Endodermal cell (in vitro differentiated cells): ENCODE measurements at regions not wholly inside any gene's neighbourhood (a gene's known extent, or its start where the extent isn't known, plus 50 kb on each side); places are given as distances from the start of the nearest gene placed in this dataset.

ENCODE experiments used
- DNase-seq: peaks from one replicate; pipeline ENCODE4 v3.0.0-alpha.2; 2017
- H3K27ac ChIP-seq: 2 replicates; pipeline ENCODE4 v1.5.1; 2013; ENCODE audit warnings: mild to moderate bottlenecking, low read depth, low read length, moderate library complexity
- H3K27me3 ChIP-seq: 2 replicates; pipeline ENCODE4 v1.6.1; 2013; ENCODE audit warnings: mild to moderate bottlenecking, low read length, moderate library complexity; ENCODE audit not compliant: insufficient read depth, control insufficient read depth, poor library complexity, severe bottlenecking
- H3K36me3 ChIP-seq: 2 replicates; pipeline ENCODE4 v1.7.0; 2013; ENCODE audit warnings: mild to moderate bottlenecking, low read length, moderate library complexity; ENCODE audit not compliant: control insufficient read depth, insufficient read depth
- H3K4me1 ChIP-seq: one replicate; pipeline ENCODE4 v1.7.0; 2013; ENCODE audit warnings: low read length; ENCODE audit not compliant: control insufficient read depth, insufficient read depth
- H3K4me3 ChIP-seq: 2 replicates; pipeline ENCODE4 v1.5.1; 2013; ENCODE audit warnings: mild to moderate bottlenecking, low read length, moderate library complexity
- H3K9ac ChIP-seq: 2 replicates; pipeline ENCODE4 v1.6.1; 2013; ENCODE audit warnings: mild to moderate bottlenecking, low read length, moderate library complexity; ENCODE audit not compliant: poor library complexity, severe bottlenecking; ENCODE audit errors: extremely low read depth
- H3K9me3 ChIP-seq: 2 replicates; pipeline ENCODE4 v1.6.1; 2013; ENCODE audit warnings: mild to moderate bottlenecking, low read length, moderate library complexity; ENCODE audit not compliant: control insufficient read depth
- H3K27ac Mint-ChIP-seq: 2 replicates; pipeline ENCODE4 v1.8.0; 2020; ENCODE audit warnings: mixed read lengths
- H3K27me3 Mint-ChIP-seq: 2 replicates; pipeline ENCODE4 v1.8.0; 2021; ENCODE audit warnings: mild to moderate bottlenecking, mixed read lengths; ENCODE audit not compliant: insufficient read depth
- H3K36me3 Mint-ChIP-seq: 2 replicates; pipeline ENCODE4 v1.8.0; 2020; ENCODE audit warnings: low read depth, mixed read lengths
- H3K4me1 Mint-ChIP-seq: 2 replicates; pipeline ENCODE4 v1.8.0; 2020; ENCODE audit warnings: mixed read lengths
- H3K4me3 Mint-ChIP-seq: 2 replicates; pipeline ENCODE4 v1.8.0; 2020; ENCODE audit warnings: mild to moderate bottlenecking, moderate library complexity, mixed read lengths
- H3K9me3 Mint-ChIP-seq: 2 replicates; pipeline ENCODE4 v1.8.0; 2020; ENCODE audit warnings: mild to moderate bottlenecking, mixed read lengths
- CTCF ChIP-seq: fragments of 200-600 bp; sonication (generic); conservative IDR thresholded peaks from 2 replicates; pipeline ENCODE4 v1.5.0; 2021; ENCODE audit warnings: antibody characterized with exemption, mild to moderate bottlenecking
- WGBS, 2 experiments: methylation state at CpG; one replicate each; pipeline versions ENCODE4 v1.1.5 to v1.1.7; 2013; ENCODE audit warnings: missing lambda C conversion rate in 2 of 2, mixed read lengths in 1 of 2; ENCODE audit not compliant: insufficient coverage in 1 of 2, insufficient read length in 1 of 2; 5-methylcytosine and 5-hydroxymethylcytosine counted together

GRCh38 chr17:79433379-79433778, 177.5 kb downstream of the RBFOX3 start:
- Histone ChIP-seq H3K9ac (no peak overlapping the region), H3K27me3 (no peaks in the 10 kb centered on the region), H3K9me3 (no peaks in the 10 kb centered on the region), H3K27ac (no peak overlapping the region), H3K36me3 (no peaks in the 10 kb centered on the region), H3K4me1 (no peaks in the 10 kb centered on the region), H3K4me3 (no peak overlapping the region)
- Mint-ChIP-seq H3K4me1 (peaks cover 10% of the 10 kb centered on the region), H3K36me3 (no peaks in the 10 kb centered on the region), H3K4me3 (no peak overlapping the region), H3K27me3 (no peaks in the 10 kb centered on the region), H3K27ac (no peak overlapping the region), H3K9me3 (peaks cover 4% of the 10 kb centered on the region)
- no peak for TF ChIP-seq CTCF
- DNase-seq: no peak
- 88 to 93% methylated on average over 7 of the region's 7 CpGs for WGBS, 2 experiments

- Mint-ChIP-seq H3K4me1 (peaks cover 10% of the 10 kb centered on the region), H3K36me3 (no peaks in the 10 kb centered on the region), H3K27ac (no peak overlapping the region), H3K4me3 (no peak overlapping the region), H3K27me3 (no peaks in the 10 kb centered on the region), H3K9me3 (peaks cover 4% of the 10 kb centered on the region)
- Histone ChIP-seq H3K4me1 (no peaks in the 10 kb centered on the region), H3K9me3 (no peaks in the 10 kb centered on the region), H3K9ac (no peak overlapping the region), H3K36me3 (no peaks in the 10 kb centered on the region), H3K4me3 (no peak overlapping the region), H3K27ac (no peak overlapping the region), H3K27me3 (no peaks in the 10 kb centered on the region)
- 90 to 97% methylated on average over 6 to 8 of the region's 8 CpGs for WGBS, 2 experiments
- no peak for DNase-seq
- TF ChIP-seq CTCF: no peak
These were observed 179.7 kb downstream of the RBFOX3 start for GRCh38 chr17:79431175-79431574.

- Mint-ChIP-seq H3K4me3 (no peak overlapping the region), H3K4me1 (peaks cover 4% of the 10 kb centered on the region), H3K9me3 (peaks cover 4% of the 10 kb centered on the region), H3K27me3 (no peaks in the 10 kb centered on the region), H3K36me3 (no peaks in the 10 kb centered on the region), H3K27ac (peak overlapping the region; percentile 30)
- Histone ChIP-seq H3K4me1 (no peaks in the 10 kb centered on the region), H3K27ac (no peak overlapping the region), H3K36me3 (no peaks in the 10 kb centered on the region), H3K27me3 (no peaks in the 10 kb centered on the region), H3K9ac (no peak overlapping the region), H3K4me3 (no peak overlapping the region), H3K9me3 (no peaks in the 10 kb centered on the region)
- TF ChIP-seq CTCF: no peak
- 70 to 77% methylated on average over 7 to 11 of the region's 12 CpGs for WGBS, 2 experiments
- no peak for DNase-seq
These were observed 180.9 kb downstream of the RBFOX3 start for GRCh38 chr17:79429864-79430494.
